A673 (cell line): ENCODE measurements at regions not wholly inside any gene's neighbourhood (a gene's known extent, or its start where the extent isn't known, plus 50 kb on each side); places are given as distances from the start of the nearest gene placed in this dataset.

ENCODE experiments used
- EZH2 ChIP-seq: fragments of 200-600 bp; sonication (generic); IDR thresholded peaks from 2 replicates; pipeline ENCODE4 v1.6.1; 2017; ENCODE audit warnings: borderline replicate concordance, low read depth, mild to moderate bottlenecking, mixed read lengths, antibody characterized with exemption, low read length; ENCODE audit not compliant: poor library complexity, severe bottlenecking
- TF ChIP-seq, protein P1 (sequence below): fragments of 300-800, 200-600 bp; sonication (generic); conservative IDR thresholded peaks from 2 replicates; pipeline ENCODE4 v1.5.1; 2017; ENCODE audit warnings: low read depth, mild to moderate bottlenecking, antibody characterized with exemption, low read length, moderate library complexity, mixed read lengths

DNA sequence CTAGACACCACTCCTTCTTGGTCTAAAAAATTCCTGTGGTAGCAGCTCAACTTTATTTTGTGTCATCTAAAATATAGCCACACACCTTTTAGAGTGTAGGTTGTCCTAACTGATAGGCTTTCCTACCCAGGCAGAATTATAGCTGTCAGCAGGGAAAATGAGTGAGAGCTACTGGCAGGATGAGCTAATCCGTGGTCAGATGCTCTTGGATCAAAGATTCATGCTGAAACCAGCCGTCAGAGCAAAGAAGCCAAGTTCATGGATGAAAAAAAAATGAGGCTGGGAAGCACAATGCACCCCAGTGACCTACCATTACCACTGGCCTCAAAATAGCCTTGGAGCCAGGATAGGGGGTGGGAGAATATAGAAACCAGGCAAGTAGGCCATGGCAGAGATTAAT is 113.1 kb upstream of the BLID start:
- TF ChIP-seq EZH2 = no peak
- TF ChIP-seq, protein P1, sequence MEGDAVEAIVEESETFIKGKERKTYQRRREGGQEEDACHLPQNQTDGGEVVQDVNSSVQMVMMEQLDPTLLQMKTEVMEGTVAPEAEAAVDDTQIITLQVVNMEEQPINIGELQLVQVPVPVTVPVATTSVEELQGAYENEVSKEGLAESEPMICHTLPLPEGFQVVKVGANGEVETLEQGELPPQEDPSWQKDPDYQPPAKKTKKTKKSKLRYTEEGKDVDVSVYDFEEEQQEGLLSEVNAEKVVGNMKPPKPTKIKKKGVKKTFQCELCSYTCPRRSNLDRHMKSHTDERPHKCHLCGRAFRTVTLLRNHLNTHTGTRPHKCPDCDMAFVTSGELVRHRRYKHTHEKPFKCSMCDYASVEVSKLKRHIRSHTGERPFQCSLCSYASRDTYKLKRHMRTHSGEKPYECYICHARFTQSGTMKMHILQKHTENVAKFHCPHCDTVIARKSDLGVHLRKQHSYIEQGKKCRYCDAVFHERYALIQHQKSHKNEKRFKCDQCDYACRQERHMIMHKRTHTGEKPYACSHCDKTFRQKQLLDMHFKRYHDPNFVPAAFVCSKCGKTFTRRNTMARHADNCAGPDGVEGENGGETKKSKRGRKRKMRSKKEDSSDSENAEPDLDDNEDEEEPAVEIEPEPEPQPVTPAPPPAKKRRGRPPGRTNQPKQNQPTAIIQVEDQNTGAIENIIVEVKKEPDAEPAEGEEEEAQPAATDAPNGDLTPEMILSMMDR = no peak
